T-cell (primary cell): ENCODE measurements at regions not wholly inside any gene's neighbourhood (a gene's known extent, or its start where the extent isn't known, plus 50 kb on each side); places are given as distances from the start of the nearest gene placed in this dataset.

Source experiments
- ATAC-seq, 4 experiments: fragments of 200-7000 bp in 3 of 4; fragments of 150-1000 bp in 1 of 4; cut with Tn5 transposase; replicated peaks in 1 of 4; 1 replicate in 3 of 4; 2 replicates in 1 of 4; pipeline ENCODE4 v1.10.0; 2021; ENCODE audit warnings: moderate library complexity in 3 of 4, mild to moderate bottlenecking in 2 of 4, moderate number of reproducible peaks in 1 of 4
- CTCF ChIA-PET, 2 donors: fragments of 300-600 bp; sonication (Branson Sonifier 250); formaldehyde crosslinking; loops; one replicate each; lab custom pipeline; 2022; ENCODE audit warnings: antibody characterized with exemption in 2 of 2; lab: Charles Lee
- POLR2A ChIA-PET, 2 donors: fragments of 300-600 bp; sonication (Branson Sonifier 250); formaldehyde crosslinking; loops; one replicate each; lab custom pipeline; 2022; ENCODE audit warnings: antibody characterized with exemption in 2 of 2; lab: Charles Lee
- DNase-seq, 35 experiments: peaks; one replicate each; pipeline versions ENCODE4 v3.0.0 to v3.0.0-alpha.2; 2013 to 2023
- H3K27ac ChIP-seq: one replicate; pipeline ENCODE4 v1.5.1; 2013; ENCODE audit warnings: low read length
- H3K27me3 ChIP-seq, 2 experiments: replicated peaks in 1 of 2; 1 replicate in 1 of 2; 2 replicates in 1 of 2; pipeline versions ENCODE4 v1.6.1 to v1.7.0; 2013; ENCODE audit warnings: low read length in 1 of 2, mixed read lengths in 1 of 2; ENCODE audit not compliant: control insufficient read depth in 2 of 2, insufficient read depth in 2 of 2; ENCODE audit errors: extremely low read depth in 1 of 2
- H3K36me3 ChIP-seq, 2 donors: 1 replicate in 1 of 2; 2 replicates in 1 of 2; pipeline versions ENCODE4 v1.6.1 to v1.7.0; 2013; ENCODE audit warnings: low read length in 1 of 2; ENCODE audit not compliant: control insufficient read depth in 2 of 2, insufficient read depth in 1 of 2; ENCODE audit errors: extremely low read depth in 1 of 2
- H3K4me1 ChIP-seq, 2 experiments: 1 replicate in 1 of 2; 2 replicates in 1 of 2; pipeline versions ENCODE4 v1.6.1 to v1.7.0; 2013; ENCODE audit warnings: low read length in 2 of 2, mixed read lengths in 1 of 2; ENCODE audit not compliant: insufficient read depth in 2 of 2, control insufficient read depth in 1 of 2; ENCODE audit errors: extremely low read depth in 1 of 2
- H3K4me3 ChIP-seq, 2 donors: 1 replicate in 1 of 2; 2 replicates in 1 of 2; pipeline versions ENCODE4 v1.5.1 to v1.7.0; 2013; ENCODE audit warnings: mild to moderate bottlenecking in 2 of 2, low read length in 1 of 2, moderate library complexity in 1 of 2; ENCODE audit not compliant: control insufficient read depth in 1 of 2; ENCODE audit errors: extremely low read depth in 1 of 2
- H3K9me3 ChIP-seq: 2 replicates; pipeline ENCODE4 v1.7.0; 2013
- H3K27ac Mint-ChIP-seq, 2 donors: one replicate each; pipeline ENCODE4 v1.8.0; 2020 to 2021; ENCODE audit warnings: mild to moderate bottlenecking in 2 of 2, mixed read lengths in 2 of 2
- H3K27me3 Mint-ChIP-seq, 2 donors: one replicate each; pipeline ENCODE4 v1.8.0; 2021 to 2022; ENCODE audit warnings: mixed read lengths in 2 of 2
- H3K36me3 Mint-ChIP-seq: one replicate; pipeline ENCODE4 v1.8.0; 2021; ENCODE audit warnings: mixed read lengths
- H3K4me1 Mint-ChIP-seq, 3 donors: one replicate each; pipeline ENCODE4 v1.8.0; 2020 to 2022; ENCODE audit warnings: mixed read lengths in 3 of 3, mild to moderate bottlenecking in 1 of 3
- H3K4me3 Mint-ChIP-seq, 3 donors: one replicate each; pipeline ENCODE4 v1.8.0; 2020 to 2022; ENCODE audit warnings: mild to moderate bottlenecking in 3 of 3, mixed read lengths in 3 of 3, moderate library complexity in 3 of 3
- H3K9me3 Mint-ChIP-seq, 3 donors: one replicate each; pipeline ENCODE4 v1.8.0; 2020 to 2022; ENCODE audit warnings: mixed read lengths in 3 of 3
- WGBS: methylation state at CpG from one replicate; pipeline ENCODE4 v1.1.5; 2013; ENCODE audit warnings: missing lambda C conversion rate; ENCODE audit not compliant: insufficient coverage; 5-methylcytosine and 5-hydroxymethylcytosine counted together

DNA sequence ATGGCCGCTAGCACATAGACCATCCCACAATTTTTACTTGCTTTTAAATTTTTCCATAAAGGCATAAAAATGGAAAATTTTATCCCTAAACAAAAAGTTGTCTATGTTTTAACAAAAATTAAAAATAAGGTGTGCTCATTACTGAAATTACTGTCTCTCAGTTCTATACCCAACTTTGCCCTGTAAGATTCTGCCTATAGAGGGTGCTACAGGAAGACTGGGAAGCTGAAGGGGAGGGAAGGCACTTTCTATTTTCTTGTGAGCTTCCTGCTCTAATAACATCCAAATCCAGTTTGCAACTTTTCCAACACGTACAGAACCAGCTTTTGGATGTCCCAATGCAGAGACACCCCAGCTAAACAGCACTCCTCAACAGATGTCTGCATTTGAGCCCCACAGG, 666.9 kb downstream of the PLCL1 start:
- Mint-ChIP-seq H3K4me3 (no peak overlapping the region), H3K27ac (no peak overlapping the region), H3K4me1 (no peaks in the 10 kb centered on the region), H3K36me3 (no peaks in the 10 kb centered on the region), H3K9me3 (no peaks in the 10 kb centered on the region), H3K27me3 (no peaks in the 10 kb centered on the region)
- no peak overlapping the region for H3K4me3 ChIP-seq
- H3K36me3 ChIP-seq = no peaks in the 10 kb centered on the region
- no peak overlapping the region for H3K27ac ChIP-seq
- H3K27me3 ChIP-seq = no peaks in the 10 kb centered on the region
- WGBS = 11% methylated on average over 1 of the region's 2 CpGs
- ATAC-seq = no peak
- POLR2A ChIA-PET = no interaction called here
- H3K4me1 ChIP-seq = no peaks in the 10 kb centered on the region
- CTCF ChIA-PET = no interaction called here
- H3K9me3 ChIP-seq = no peaks in the 10 kb centered on the region
- no peak for DNase-seq

GRCh38 chr2:198468136-198468535, 663.7 kb downstream of the PLCL1 start:
- Mint-ChIP-seq H3K27ac (no peak overlapping the region), H3K4me1 (no peaks in the 10 kb centered on the region), H3K9me3 (no peaks in the 10 kb centered on the region), H3K4me3 (no peak overlapping the region), H3K27me3 (peaks cover under 1 to 1% of the 10 kb centered on the region in 2 donors), H3K36me3 (no peaks in the 10 kb centered on the region)
- ChIA-PET POLR2A (no interaction called here), CTCF (no interaction called here)
- Histone ChIP-seq H3K4me3 (no peak overlapping the region), H3K9me3 (no peaks in the 10 kb centered on the region), H3K27ac (no peak overlapping the region), H3K36me3 (no peaks in the 10 kb centered on the region), H3K27me3 (no peaks in the 10 kb centered on the region), H3K4me1 (no peaks in the 10 kb centered on the region)
- ATAC-seq (no peak), DNase-seq (no peak)
- WGBS = 67% methylated on average over 3 of the region's 3 CpGs

GRCh38 chr2:198465970-198466369, 661.6 kb downstream of the PLCL1 start:
- no peaks in the 10 kb centered on the region for H3K36me3 ChIP-seq
- no peak overlapping the region for H3K4me3 ChIP-seq
- H3K36me3 Mint-ChIP-seq = no peaks in the 10 kb centered on the region
- ChIA-PET CTCF (no interaction called here), POLR2A (no interaction called here)
- H3K27me3 Mint-ChIP-seq = peaks cover 1 to 4% of the 10 kb centered on the region in 2 donors
- DNase-seq (no peak), ATAC-seq (no peak)
- WGBS = 85% methylated on average over 5 of the region's 6 CpGs
- H3K27ac Mint-ChIP-seq = no peak overlapping the region
- no peaks in the 10 kb centered on the region for H3K27me3 ChIP-seq
- H3K9me3 ChIP-seq = no peaks in the 10 kb centered on the region
- H3K4me1 Mint-ChIP-seq = no peaks in the 10 kb centered on the region
- no peaks in the 10 kb centered on the region for H3K9me3 Mint-ChIP-seq
- H3K4me1 ChIP-seq = no peaks in the 10 kb centered on the region
- H3K4me3 Mint-ChIP-seq = no peak overlapping the region
- H3K27ac ChIP-seq = no peak overlapping the region

- no peak overlapping the region for H3K4me3 Mint-ChIP-seq
- no peak overlapping the region for H3K27ac ChIP-seq
- no peak for ATAC-seq
- POLR2A ChIA-PET = no interaction called here
- H3K27ac Mint-ChIP-seq = no peak overlapping the region
- no peaks in the 10 kb centered on the region for H3K27me3 ChIP-seq
- no peaks in the 10 kb centered on the region for H3K4me1 ChIP-seq
- CTCF ChIA-PET = no interaction called here
- no peaks in the 10 kb centered on the region for H3K9me3 ChIP-seq
- H3K9me3 Mint-ChIP-seq = no peaks in the 10 kb centered on the region
- H3K4me3 ChIP-seq = no peak overlapping the region
- peaks cover 5 to 9% of the 10 kb centered on the region in 2 donors for H3K27me3 Mint-ChIP-seq
- WGBS = 100% methylated on average over 1 of the region's 2 CpGs
- no peaks in the 10 kb centered on the region for H3K36me3 Mint-ChIP-seq
- no peak for DNase-seq
- no peaks in the 10 kb centered on the region for H3K36me3 ChIP-seq
- no peaks in the 10 kb centered on the region for H3K4me1 Mint-ChIP-seq
These were observed 652.0 kb downstream of the PLCL1 start for GRCh38 chr2:198456418-198456817.

- no peak for DNase-seq
- CTCF ChIA-PET = no interaction called here
- Mint-ChIP-seq H3K4me3 (no peak overlapping the region), H3K9me3 (no peaks in the 10 kb centered on the region), H3K27ac (no peak overlapping the region), H3K4me1 (no peaks in the 10 kb centered on the region), H3K36me3 (no peaks in the 10 kb centered on the region), H3K27me3 (peaks cover 5 to 9% of the 10 kb centered on the region in 2 donors)
- H3K27ac ChIP-seq = no peak overlapping the region
- POLR2A ChIA-PET = no interaction called here
- H3K27me3 ChIP-seq = no peaks in the 10 kb centered on the region
- no peaks in the 10 kb centered on the region for H3K36me3 ChIP-seq
- H3K4me3 ChIP-seq = no peak overlapping the region
- WGBS = 81% methylated on average over 2 of the region's 2 CpGs
- H3K4me1 ChIP-seq = no peaks in the 10 kb centered on the region
- H3K9me3 ChIP-seq = no peaks in the 10 kb centered on the region
- ATAC-seq = no peak
These were observed 649.5 kb downstream of the PLCL1 start for GRCh38 chr2:198453866-198454265.

- Histone ChIP-seq H3K27me3 (no peaks in the 10 kb centered on the region), H3K9me3 (no peaks in the 10 kb centered on the region), H3K27ac (no peak overlapping the region), H3K4me3 (no peak overlapping the region), H3K4me1 (no peaks in the 10 kb centered on the region), H3K36me3 (no peaks in the 10 kb centered on the region)
- no peak overlapping the region for H3K27ac Mint-ChIP-seq
- H3K4me3 Mint-ChIP-seq = no peak overlapping the region
- CTCF ChIA-PET = no interaction called here
- no peaks in the 10 kb centered on the region for H3K4me1 Mint-ChIP-seq
- H3K27me3 Mint-ChIP-seq = peaks cover 4 to 5% of the 10 kb centered on the region in 2 donors
- 40% methylated on average over 1 of the region's 1 CpG for WGBS
- H3K36me3 Mint-ChIP-seq = no peaks in the 10 kb centered on the region
- ATAC-seq = no peak
- no peaks in the 10 kb centered on the region for H3K9me3 Mint-ChIP-seq
- DNase-seq = no peak
- POLR2A ChIA-PET = interaction anchor here in 1 of 2 donors (0.6 kb wide), 1 partner anchor 23 kb away, joined by 3 read pairs; no protein-coding TSS in a partner anchor
These were observed 647.9 kb downstream of the PLCL1 start for GRCh38 chr2:198452327-198452726.

DNA sequence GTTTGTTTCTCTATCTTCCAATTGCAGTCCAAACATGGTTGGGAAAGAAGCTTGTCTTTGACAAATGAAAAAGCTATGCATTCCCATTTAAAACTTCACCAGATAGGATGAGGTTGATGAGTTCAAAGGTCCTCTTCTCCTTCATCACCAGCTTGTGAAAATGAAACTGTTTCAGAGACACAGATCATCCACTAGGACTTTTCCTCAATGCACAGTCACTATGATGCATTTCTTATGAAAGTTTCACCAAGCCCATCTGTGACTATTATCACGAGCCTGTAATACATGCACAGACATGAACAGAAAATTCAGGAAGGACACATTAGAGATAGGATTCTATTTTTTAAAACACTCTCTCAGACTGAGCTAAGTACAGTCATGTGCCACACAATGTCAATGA, 644.4 kb downstream of the PLCL1 start:
- H3K4me1 ChIP-seq = no peaks in the 10 kb centered on the region
- H3K36me3 ChIP-seq = no peaks in the 10 kb centered on the region
- H3K27me3 ChIP-seq = no peaks in the 10 kb centered on the region
- peaks cover 0 to 10% of the 10 kb centered on the region in 2 donors for H3K27me3 Mint-ChIP-seq
- DNase-seq (no peak), ATAC-seq (no peak)
- POLR2A ChIA-PET = no interaction called here
- WGBS = no CpG with 5 or more reads among the region's 1 CpG
- no peaks in the 10 kb centered on the region for H3K36me3 Mint-ChIP-seq
- no peak overlapping the region for H3K4me3 Mint-ChIP-seq
- CTCF ChIA-PET = no interaction called here
- H3K4me3 ChIP-seq = no peak overlapping the region
- H3K27ac Mint-ChIP-seq = no peak overlapping the region
- H3K9me3 ChIP-seq = no peaks in the 10 kb centered on the region
- H3K4me1 Mint-ChIP-seq = no peaks in the 10 kb centered on the region
- H3K27ac ChIP-seq = no peak overlapping the region
- no peaks in the 10 kb centered on the region for H3K9me3 Mint-ChIP-seq
